ENCODE measurements at regions not wholly inside any gene's neighbourhood (a gene's known extent, or its start where the extent isn't known, plus 50 kb on each side); places are given as distances from the start of the nearest gene placed in this dataset.

- TF ChIP-seq PRDM15 (CRISPR knock-in tag; IDR thresholded peaks at IDR 0.05) (no peak), PML (IDR thresholded peaks at IDR 0.05; ENCODE audit: low read length) (no peak), REST (IDR thresholded peaks at IDR 0.05; ENCODE audit: low read depth, low read length) (no peak), ESRRA (IDR thresholded peaks at IDR 0.05; ENCODE audit: low read length) (no peak), SMARCA5 (IDR thresholded peaks at IDR 0.05) (no peak)
- TF ChIP-seq, protein P1, sequence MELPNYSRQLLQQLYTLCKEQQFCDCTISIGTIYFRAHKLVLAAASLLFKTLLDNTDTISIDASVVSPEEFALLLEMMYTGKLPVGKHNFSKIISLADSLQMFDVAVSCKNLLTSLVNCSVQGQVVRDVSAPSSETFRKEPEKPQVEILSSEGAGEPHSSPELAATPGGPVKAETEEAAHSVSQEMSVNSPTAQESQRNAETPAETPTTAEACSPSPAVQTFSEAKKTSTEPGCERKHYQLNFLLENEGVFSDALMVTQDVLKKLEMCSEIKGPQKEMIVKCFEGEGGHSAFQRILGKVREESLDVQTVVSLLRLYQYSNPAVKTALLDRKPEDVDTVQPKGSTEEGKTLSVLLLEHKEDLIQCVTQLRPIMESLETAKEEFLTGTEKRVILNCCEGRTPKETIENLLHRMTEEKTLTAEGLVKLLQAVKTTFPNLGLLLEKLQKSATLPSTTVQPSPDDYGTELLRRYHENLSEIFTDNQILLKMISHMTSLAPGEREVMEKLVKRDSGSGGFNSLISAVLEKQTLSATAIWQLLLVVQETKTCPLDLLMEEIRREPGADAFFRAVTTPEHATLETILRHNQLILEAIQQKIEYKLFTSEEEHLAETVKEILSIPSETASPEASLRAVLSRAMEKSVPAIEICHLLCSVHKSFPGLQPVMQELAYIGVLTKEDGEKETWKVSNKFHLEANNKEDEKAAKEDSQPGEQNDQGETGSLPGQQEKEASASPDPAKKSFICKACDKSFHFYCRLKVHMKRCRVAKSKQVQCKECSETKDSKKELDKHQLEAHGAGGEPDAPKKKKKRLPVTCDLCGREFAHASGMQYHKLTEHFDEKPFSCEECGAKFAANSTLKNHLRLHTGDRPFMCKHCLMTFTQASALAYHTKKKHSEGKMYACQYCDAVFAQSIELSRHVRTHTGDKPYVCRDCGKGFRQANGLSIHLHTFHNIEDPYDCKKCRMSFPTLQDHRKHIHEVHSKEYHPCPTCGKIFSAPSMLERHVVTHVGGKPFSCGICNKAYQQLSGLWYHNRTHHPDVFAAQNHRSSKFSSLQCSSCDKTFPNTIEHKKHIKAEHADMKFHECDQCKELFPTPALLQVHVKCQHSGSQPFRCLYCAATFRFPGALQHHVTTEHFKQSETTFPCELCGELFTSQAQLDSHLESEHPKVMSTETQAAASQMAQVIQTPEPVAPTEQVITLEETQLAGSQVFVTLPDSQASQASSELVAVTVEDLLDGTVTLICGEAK (IDR thresholded peaks at IDR 0.05; ENCODE audit: borderline replicate concordance) = no peak
These were observed 150.3 kb upstream of the E2F8 start (continued) for GRCh38 chr11:19391026-19391425.

Measured in GM12878 (cell line).